Activated CD4-positive, alpha-beta T cell treated with anti-CD3 and anti-CD28 coated beads, Interleukin-2, amount 50 U/mL, for 1 hour (primary cell): ENCODE measurements at regions not wholly inside any gene's neighbourhood (a gene's known extent, or its start where the extent isn't known, plus 50 kb on each side); places are given as distances from the start of the nearest gene placed in this dataset.
"Not testable (repeated sequence)": the region's sequence is repeated elsewhere in the genome, so short reads cannot be mapped to it uniquely, and the experiment has no call there.

Experiments
- DNase-seq: peaks from one replicate; pipeline ENCODE4 v3.0.0-alpha.2; 2020

- DNase-seq = not testable (repeated sequence)
These were observed 76.9 kb upstream of the HNRNPA1L2 start for GRCh38 chr13:52565324-52565723.

DNA sequence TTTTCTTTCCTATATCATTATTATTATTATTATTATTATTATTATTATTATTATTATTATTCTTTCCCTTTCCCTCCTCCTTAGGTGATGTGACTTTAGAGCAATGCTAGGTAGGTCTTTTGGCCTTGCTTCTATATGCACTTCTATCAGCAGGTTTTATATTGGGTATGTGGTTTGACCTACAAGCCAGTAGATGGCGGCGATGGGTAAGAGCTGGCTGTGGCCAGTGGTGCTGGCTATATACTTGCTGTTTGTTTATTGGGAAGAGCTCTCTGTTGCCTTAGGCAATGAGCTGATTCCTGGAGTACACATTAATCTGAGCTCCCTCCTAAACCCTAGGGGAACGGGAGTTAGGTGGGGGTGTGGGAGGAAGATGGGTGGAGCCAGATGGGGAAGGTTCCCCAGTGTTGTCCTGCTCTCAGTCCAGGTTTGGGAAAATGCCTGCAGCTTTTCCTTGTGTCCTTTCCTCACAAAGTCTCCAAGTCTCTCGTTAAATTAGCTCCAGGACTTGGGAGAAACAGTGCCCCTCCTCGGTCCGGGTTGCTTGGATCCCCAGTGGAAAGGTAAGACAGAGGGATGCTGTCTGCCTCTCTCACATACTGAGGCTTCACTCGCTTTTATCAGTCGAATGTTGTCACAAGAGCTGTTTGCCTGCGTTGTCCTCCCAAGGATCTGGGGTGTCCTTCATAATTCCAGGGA is 72.2 kb upstream of the HNRNPA1L2 start:
- peak; percentile 2 for DNase-seq

DNA sequence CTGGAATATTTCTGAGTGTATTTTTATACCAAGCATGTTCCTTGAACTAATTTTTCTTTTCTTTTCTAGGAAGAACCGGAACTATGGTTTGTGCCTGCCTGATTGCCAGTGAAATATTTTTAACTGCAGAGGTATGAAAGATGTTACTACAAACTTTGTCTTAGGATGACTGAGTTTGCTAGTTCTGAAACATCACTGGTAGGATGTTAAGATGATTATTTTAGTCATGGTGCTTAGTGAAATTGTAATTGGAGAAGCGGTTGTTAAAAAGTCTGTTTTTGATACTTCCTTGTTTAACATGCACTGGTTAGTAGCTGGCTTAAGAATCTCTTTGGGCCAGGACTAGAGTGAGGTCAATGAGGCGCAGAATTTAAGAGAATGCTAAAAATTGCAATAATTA is 71.1 kb upstream of the HNRNPA1L2 start:
- not testable (repeated sequence) for DNase-seq

DNA sequence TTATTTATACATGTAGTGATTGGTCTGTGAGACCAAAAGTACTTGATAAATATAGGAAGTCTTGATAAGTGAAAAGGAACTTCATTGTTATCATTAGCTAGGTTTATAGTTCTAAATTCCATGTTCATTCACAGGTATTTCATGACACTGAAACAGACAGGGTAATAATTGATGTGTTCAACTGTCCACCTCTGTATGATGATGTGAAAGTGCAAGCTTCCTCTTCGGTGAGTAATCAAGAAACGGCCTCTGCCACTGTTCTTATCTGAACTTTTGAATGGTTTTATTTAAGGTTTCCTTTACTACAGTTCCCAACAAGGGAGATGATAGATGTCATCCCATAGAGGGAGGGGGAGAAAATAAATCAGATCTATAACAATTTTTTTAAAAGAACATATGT is 59.3 kb upstream of the HNRNPA1L2 start:
- not testable (repeated sequence) for DNase-seq
